ENCODE measurements at regions not wholly inside any gene's neighbourhood (a gene's known extent, or its start where the extent isn't known, plus 50 kb on each side); places are given as distances from the start of the nearest gene placed in this dataset.

GRCh38 chr2:120685066-120685973 is 50.3 kb upstream of the GLI2 start:
- DNase-seq: no peak
